ENCODE measurements at regions not wholly inside any gene's neighbourhood (a gene's known extent, or its start where the extent isn't known, plus 50 kb on each side); places are given as distances from the start of the nearest gene placed in this dataset.
"Not testable (repeated sequence)": the region's sequence is repeated elsewhere in the genome, so short reads cannot be mapped to it uniquely, and the experiment has no call there.

DNA sequence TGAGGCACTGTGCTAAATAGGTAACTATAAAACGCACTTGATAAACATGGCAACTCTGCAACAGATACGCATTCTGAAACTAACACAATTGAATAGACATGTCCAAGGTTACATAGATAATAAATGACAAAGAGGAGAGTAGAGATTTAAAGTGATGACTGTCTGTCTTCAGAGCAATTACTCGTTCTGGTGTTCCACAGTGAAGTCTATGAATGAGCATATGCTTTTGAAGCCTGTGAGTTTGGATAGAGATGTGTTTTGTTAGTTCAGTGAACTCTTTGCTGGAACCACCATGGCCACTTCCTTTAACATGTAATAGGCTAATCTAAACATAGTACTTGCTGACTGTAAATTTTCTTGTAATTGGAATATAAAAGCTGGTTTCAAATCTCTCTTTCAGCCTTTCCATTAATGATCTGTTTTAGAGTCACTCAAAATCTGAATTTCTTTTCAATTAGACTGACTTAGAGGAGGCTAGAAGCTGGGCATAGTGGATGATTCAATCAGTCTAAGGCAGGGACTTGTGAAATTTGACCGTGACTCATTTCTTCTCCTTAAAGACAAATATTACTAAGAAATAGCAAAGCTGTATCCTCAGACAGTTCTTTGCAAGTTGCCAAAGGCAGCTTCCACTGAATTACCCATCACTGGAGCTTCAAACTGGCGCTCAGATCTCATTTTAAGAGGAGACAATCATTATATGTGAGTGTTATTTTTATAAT lies 1130.1 kb upstream of the CELF4 start:
- DNase-seq = no peak

DNA sequence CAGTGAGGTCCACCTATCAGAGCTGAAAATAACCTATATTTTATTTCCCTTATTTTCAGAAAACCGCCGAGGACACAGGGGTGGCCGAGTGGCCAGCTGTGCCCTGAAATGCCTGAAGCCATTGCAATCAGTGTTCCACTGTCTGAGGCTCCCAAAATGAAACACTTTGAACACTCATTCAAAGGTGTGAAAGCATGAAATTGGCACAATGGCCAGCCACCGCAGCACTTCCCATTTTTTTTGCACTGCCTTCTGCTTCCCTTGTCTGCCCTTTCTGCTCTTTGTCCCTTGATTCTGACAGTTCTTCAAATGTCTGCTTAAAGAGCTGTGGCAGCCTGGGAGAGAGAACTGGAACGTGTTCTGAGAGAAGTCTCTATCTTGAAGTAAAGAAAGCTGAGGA lies 1127.5 kb upstream of the CELF4 start:
- DNase-seq = no peak

DNA sequence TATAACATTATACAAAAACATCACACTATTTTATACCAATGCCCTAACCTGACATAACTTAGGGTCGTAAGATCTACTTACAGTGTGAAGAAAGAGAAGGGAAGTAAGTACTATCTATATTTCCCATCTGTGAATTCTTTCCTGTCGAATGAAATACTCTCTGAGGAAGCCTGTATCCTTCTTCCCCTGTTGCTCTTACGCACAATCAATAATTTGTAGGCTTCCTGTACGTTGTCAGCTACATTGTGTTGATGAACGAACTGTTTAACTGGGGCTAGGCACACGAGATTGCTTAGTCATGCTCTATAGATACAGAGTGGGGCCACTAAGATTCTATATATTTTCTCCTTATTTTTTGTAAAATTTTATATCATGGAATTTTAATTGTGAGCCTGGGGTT lies 1125.0 kb upstream of the CELF4 start:
- DNase-seq = no peak

DNA sequence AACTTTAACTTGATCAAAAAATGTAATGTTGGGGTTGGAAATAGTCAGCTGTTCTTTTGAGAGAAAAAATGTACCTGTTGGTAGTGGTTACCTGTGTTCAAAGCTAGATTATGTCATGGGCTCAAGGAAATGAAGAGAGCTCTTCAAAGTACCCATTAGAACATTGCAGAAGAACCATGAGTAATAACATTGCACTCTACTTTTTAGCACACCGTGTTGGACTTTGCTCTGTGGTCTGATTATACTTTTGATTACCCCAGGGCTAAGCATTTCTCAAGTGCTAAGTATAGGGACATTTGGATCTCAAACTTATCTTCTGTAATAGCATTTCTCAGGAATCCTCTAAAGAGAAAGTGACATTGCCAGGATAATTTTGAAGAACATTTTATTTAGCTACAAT lies 1122.8 kb upstream of the CELF4 start:
- no peak for DNase-seq

DNA sequence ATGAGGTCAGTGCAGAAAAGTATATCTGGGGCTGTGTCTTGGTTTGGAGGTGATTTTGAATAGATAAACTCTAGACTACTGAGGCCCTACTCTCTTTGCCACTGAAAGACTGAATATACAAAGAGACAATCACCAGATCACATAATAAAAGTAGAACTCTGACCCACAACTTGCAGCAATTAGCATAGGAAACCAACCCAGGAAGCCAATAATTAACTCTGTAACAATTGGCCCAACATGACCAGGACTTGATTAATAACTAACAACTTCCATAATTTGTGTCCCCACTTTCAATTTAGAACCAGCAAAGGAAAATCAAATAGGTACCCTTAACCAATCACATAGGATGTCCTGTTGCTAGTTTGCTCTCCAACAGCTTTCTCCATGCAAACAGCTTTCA lies 1104.9 kb upstream of the CELF4 start:
- DNase-seq = no peak

DNA sequence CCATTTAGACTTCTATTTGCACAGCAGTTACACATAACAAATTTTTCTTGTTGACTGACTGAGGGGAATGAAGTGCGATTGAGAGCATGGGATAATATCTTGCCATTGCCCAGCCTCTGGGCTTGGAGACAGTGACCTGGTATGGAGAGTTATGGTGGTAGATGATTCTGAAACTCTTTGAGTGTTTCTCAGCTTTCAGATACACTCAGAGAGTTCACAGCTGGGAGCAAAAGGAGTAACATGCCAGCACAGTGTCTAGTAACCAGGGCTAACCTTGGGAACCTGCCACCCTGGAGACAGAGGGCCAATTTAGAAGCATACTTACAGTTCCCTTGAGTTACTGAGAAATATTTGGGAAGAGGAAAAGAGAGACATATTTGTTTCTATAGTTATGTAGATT lies 1099.3 kb upstream of the CELF4 start:
- DNase-seq = no peak

DNA sequence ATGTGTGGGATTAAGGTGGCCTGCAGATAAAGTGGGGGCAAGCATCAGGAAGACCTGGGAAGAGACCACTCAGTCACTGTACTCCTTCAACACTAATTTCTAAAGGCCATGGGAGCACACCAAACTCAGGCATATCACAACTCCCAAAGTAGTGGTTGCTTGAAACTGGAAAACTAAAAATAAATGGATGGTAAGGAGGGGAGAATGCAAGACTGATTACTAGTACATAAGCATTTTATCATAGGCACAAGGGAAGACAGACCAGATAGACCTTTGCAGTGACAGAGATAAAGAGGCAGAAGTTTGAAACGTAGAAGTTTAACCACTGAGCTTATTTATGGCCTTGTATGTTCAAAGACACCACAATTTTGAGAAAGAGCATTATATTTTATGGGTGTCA lies 1098.1 kb upstream of the CELF4 start:
- no peak for DNase-seq

DNA sequence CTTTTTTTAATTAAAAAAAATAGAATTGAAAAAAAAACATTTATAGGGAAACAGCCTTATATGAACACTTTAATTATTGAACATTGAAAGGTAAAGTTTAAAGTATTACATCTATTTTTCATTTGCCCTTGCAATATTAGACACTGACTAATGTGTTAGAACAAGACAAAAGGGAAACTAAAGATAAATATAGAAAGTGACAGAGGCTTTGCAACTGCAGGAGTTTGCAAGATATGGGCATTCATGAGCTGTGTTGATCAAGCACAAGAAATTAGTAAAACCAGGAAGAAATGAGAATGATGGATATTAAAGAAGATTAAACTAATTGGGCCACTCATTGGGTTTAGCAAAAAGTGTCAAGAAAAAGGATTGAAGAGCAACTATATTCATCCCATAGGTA lies 1097.7 kb upstream of the CELF4 start:
- DNase-seq = no peak

DNA sequence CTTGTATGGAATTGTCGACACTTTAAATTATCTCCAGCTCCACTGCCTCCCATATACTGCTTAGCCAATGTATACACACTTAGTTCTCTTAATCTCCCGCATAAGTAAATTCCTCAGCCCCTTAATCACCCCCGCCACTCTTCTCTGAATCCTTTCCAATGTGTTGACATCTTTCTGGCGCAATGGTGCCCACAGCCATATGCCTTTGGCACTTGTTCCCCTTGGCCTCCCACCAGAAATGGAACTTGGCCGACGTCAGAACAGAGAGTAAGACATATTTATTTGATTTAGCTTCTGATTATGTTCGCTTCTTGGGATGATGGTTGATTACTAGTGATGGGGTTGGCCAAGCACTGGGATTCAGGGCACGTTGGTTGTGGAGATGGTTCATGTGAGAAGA lies 1089.3 kb upstream of the CELF4 start:
- no peak for DNase-seq

DNA sequence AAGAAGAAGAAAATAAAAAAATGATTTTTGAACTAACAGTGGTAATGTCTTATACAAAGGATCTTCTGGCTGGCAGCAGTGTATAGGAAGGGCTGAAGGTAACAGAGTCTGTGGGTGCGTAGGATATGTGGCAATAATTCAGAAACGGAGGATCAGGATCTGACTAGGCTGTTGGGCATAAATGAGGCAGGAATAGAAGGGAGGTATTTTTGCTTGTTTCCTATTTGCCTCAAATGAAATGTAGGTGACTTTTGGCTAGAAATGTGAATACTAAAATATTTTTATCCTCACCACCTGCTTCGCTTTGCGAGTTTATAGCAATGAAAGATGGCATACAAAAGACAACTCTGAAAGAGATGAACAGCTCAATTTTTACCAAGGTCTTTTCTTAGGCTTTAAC lies 1086.1 kb upstream of the CELF4 start:
- no peak for DNase-seq

DNA sequence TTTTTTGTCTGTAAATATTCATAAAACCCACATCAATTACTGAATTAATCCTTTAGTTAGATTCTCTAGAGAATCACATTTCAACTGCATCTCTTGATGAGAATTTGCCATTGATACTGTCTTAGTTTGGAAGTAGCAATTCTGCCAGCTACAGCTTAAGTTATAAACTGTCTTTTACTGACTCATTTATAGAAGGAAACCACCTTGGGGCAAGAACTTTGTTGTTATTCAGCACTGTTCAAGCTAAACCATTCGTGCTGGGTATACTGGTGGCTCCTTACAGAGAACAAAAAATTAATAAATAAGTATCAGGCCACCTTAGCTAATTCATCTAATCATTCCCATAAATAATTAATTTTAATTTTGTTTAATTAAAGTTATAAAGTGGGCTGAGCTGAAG lies 1082.6 kb upstream of the CELF4 start:
- no peak for DNase-seq

DNA sequence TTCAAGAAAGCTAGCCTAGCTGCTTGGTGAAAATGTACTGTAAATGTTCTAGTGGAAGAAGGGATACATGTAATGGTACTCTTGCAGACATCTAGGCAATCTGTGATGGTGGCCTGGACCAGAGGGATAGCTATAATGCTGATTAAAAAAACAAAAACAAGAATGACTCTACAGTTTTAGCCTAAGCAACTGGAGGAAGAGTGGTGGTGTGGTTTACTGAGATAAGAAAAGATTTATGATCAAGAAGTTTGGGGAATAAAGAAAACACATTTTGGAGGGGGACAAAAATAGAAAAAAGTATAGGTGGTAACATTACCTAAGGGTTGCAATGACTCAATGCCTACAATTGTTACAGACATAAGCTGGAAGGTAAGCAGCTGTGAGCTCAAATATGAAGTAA lies 1080.7 kb upstream of the CELF4 start:
- no peak for DNase-seq

DNA sequence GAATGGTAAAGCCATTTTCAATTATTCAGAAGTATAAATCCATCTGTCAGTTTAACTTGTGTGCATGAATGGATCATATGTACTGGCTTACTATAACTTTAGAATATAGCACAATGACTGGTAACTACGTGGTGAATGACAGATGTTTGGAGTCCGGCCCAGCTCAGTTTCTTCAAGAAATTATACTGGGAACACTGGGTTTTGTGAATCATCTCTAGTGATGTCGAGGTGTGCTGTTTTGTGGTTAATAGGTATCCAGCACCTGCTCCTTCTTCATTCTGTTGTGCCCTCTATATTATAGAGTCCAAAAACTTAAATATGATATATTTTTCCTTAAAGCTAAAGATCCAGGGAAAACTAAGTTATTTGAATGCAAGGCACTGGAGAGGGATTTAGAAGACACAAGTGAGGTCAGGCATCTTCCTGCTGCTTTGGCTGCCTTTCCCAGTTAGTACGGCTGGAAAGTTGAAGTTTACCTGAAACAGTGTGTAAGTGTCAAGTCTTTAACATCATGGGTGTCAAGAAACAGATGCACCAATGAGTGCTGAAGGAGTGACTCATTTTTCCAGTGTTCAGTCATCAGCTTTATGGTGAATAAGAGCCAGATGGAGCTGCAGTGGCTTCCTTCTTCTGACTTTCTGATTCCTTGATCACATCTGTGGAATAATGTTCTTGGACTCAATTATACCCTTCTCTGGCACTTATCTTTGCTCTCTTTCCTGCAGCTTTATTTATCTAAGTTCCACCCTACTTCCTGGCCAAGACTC lies 1079.5 kb upstream of the CELF4 start:
- DNase-seq = no peak

DNA sequence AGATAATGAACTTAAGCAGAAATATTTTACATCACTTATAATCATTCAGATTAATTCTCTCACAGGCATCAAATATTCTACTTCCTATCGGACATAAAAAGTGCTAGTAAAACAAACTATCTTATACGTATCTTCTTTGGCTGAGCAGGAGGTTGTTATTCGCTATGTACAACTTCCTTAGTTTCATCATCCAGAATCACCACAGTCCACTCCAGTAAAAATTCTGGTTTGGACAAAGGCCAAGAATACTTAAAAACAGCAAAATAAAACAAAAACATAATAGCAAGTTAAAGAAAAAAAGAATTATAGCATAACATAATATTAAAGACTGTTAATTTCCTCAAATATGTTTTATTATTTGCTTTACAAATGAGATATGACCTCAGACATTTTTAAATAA lies 1077.1 kb upstream of the CELF4 start:
- no peak for DNase-seq

DNA sequence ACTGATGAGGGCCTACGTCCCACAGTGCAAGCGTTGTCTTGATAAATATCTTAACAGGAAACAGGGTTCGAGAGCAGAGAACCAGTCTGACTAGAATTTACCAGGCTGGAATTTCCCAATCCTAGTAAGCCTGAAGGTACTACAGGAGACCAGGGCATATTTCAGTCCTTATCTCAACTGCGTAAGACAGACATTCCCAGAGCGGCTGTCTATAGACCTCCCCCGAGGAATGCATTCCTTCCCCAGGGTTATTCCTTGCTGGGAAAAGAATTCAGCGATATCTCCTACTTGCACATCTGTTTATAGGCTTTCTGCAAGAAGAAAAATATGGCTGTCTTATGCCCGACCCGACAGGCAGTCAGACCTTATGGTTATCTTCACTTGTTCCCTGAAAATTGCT lies 1074.1 kb upstream of the CELF4 start:
- not testable (repeated sequence) for DNase-seq

DNA sequence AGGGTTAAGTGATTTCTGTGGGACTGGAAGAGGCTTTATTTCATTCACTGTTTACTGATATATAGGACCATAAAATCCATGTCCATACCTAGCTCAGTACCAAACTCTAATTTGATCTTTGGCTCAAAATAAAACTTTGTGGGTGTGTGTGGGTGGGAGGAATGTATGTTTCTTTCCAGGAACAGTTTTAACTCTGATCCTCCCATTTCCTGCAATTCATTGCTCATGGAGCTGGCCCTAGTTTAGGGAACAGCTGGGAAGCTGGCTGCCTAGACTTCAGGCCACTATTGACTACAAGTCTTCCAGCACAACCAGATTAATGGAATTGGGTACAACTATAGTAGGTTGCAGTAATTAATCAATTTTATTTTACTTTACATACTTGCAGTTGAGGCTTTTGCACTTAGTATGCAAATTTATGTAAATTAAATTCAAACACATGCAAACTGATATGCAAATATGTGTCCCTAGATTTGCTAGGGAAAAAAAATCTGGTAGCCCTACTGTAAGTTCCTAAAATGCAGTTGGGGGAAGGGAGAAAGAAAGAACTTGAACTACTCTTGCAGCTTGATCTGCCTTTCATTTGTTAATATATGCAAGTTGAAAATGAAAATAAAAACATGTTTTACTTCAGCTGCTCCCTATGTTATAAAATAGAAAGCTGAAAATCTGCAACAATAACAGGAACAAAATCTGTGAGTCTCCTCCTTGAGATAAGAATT lies 1070.3 kb upstream of the CELF4 start:
- peak; percentile 25 for DNase-seq

DNA sequence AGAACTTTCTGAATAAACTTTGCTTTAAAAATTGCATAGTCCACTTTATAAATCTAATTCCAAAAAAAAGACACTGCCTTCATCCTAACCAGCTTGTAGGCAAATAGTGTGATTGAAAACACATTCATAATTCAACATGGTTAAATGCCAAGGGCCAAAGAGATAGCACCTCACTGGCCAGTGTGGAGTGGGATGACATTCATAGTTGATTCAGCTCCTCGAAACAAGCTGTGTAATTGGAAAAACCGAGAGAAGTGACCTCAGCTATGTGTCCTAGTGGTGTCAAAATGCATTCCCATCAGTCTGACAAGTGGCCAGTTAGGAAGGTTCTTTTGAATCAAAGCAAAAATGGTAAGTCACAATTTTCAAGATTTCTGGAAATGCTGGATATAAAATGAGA lies 1068.5 kb upstream of the CELF4 start:
- DNase-seq = no peak

DNA sequence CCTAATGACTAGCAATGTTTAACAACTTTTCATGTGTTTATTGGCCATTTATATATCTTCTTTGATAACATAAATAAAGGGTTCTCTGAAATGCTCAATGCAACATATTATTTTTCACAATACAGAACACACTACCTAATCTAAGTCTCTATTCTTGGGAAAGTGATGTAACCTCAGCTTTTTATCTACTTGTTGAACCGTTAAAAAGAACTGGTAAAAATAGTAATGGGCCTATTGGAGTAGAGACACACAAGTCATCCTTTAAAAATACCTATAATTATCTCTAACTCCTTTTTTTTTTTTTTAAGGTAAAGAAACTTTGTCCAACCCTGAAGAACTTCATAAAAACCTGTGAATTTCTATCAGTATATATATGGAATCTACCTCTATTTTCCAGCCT lies 1067.7 kb upstream of the CELF4 start:
- no peak for DNase-seq

DNA sequence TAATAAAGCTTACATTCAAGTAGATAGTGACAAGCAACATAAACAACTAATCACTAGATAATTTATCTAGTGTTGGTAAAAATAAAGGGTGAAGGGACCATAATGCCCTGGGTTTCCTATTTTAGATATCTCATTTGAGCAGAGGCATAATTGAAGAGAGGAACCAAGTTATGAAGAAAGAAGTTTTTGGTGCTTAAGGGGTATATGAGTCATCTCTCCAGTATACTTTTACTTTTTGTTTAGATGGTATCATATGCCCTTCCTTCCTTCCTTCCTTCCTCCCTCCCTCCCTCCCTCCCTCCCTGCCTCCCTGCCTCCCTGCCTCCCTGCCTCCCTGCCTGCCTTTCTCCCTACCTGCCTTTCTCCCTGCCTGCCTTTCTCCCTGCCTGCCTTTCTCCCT lies 1053.5 kb upstream of the CELF4 start:
- no peak for DNase-seq

DNA sequence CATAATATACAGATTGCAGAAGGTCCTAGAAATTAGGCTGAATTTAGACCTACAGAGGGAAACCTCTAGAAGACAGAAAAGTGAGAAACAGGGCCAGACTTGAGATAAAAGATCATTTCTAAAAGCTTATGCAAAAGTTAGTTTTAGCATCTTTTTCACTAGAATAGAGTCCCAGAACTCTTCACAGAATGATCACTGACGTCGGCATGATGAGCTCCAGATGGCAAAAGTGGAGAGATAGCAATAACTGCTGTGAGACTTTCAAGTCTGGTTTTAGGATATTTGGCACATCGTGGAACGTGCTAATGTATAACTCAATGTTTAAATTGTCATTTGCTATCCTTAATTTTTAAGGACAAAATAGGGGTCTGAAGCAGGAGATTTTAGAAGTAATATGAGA lies 1050.7 kb upstream of the CELF4 start:
- peak; percentile 12 for DNase-seq

DNA sequence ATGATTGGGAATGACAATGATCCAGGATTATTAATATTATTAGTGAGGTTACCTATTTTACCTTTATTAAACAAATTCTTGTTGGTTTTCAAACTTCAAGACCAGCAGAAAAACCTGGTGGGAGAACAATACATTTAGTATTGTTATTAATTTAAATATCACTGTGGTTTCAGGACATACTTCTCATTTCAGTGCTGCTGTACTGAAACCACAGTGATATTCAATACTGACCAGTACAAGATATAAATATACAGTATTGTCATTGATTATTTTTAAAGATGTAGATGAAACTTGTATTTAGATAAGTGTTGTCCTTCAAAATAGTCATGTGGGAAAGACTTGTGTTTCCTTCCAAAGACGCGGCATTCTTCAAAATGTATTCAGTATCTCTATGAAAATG lies 1047.3 kb upstream of the CELF4 start:
- DNase-seq = no peak

DNA sequence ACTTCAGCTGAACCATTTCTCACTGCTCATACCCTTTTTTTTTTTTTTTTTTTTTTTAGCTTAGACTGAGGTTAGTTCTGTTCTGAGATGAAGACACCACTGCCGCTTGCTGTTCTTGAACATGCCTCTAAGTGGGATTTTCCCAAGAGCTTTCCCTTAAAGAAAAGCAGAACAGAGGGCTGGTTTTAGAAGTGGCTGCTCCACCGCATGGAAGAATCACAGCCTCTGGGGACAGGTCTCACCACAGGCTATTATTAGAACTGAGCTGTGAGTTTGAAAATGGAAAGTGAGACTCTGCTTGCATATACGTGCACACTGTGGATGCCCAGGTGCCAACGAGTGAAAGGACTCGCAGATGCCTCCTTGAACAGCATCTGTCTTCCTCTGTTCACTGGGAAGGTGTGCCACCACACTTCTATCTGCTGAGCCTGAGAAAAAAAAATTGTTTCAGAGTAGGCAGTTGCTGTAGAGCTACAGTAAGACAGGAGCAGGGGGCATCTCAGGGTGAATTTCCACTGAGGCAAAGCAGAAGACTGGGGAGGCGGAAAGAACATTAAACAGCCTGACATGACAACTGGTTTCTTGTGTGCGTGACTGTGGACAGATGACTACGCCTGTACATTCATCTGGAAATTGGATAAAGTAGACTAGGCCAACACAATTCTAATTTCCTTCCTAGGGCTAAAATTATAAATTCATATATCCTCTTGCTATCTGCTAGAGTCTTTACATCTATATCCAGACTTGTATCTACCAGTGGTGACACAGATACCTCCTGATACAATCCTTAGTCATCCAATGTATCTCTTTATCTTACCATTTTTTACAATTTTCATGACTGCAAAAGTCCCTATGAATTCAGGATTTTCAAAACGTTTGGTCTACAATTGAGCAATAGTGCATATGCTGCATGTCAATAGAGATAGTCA lies 1045.7 kb upstream of the CELF4 start:
- DNase-seq = no peak
